Astrocyte of the cerebellum (primary cell): ENCODE measurements at regions not wholly inside any gene's neighbourhood (a gene's known extent, or its start where the extent isn't known, plus 50 kb on each side); places are given as distances from the start of the nearest gene placed in this dataset.

Experiments
- DNase-seq: peaks from one replicate; pipeline ENCODE4 v3.0.0-alpha.2; 2011; ENCODE audit warnings: low read depth
- H3K4me3 ChIP-seq: 2 replicates; pipeline ENCODE4 v1.5.1; 2011; ENCODE audit warnings: mild to moderate bottlenecking, low read depth, low read length, moderate library complexity
- in situ Hi-C: cut with HindIII; loops from 2 replicates; pipeline ENCODE4 v1.10.0; 2017; ENCODE audit warnings: low sequenced_read_pairs
- TF ChIP-seq, protein P1 (sequence below): IDR thresholded peaks from 2 replicates; pipeline ENCODE4 v1.5.1; 2012; ENCODE audit warnings: low read length, low read depth, moderate library complexity, mild to moderate bottlenecking; ENCODE audit errors: missing control alignments

DNA sequence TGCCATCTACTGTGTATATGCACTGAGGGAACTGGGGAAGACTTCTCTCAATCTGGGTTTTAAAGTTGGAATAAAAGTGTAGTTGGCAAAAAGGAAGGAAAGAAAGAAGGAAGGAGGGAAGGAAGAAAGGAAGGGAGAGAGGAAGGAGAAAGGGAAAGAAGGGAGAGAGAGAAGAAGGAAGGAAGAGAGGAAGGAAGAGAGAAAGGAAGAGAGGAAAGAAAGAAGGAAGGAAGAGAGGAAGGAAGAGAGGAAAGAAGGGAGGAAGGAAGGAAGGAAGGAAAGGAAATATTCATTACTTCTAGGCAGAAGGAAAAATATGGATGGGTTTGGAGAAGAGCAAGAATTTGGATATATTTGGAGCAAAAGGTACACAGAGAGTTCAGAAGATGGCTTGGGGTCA is 343.6 kb upstream of the AUTS2 start:
- no peak for DNase-seq
- in situ Hi-C loops: no loop called here
- TF ChIP-seq, protein P1, sequence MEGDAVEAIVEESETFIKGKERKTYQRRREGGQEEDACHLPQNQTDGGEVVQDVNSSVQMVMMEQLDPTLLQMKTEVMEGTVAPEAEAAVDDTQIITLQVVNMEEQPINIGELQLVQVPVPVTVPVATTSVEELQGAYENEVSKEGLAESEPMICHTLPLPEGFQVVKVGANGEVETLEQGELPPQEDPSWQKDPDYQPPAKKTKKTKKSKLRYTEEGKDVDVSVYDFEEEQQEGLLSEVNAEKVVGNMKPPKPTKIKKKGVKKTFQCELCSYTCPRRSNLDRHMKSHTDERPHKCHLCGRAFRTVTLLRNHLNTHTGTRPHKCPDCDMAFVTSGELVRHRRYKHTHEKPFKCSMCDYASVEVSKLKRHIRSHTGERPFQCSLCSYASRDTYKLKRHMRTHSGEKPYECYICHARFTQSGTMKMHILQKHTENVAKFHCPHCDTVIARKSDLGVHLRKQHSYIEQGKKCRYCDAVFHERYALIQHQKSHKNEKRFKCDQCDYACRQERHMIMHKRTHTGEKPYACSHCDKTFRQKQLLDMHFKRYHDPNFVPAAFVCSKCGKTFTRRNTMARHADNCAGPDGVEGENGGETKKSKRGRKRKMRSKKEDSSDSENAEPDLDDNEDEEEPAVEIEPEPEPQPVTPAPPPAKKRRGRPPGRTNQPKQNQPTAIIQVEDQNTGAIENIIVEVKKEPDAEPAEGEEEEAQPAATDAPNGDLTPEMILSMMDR: no peak

DNA sequence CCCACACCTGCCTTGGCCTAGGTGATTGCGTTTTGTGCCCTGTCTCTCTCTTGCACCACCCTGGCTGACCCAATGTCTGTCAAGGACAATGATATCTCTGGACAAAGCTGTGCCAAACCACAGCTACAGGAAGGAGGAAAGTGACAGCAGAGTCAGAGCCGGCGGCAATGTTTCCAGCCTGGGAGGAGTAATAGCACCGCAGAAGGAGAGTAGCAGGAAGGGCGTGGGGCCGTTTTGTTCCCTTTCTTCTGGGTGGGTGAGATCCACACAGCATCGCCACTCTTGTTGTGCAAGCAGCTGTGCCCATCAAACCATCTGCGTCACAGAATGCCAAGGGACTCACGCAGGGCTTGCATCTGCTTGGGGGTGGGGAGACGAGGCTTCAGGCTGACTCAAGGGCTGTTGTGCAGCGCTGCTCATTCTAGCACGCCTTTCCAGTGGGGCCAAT is 341.6 kb upstream of the AUTS2 start:
- in situ Hi-C loops: no loop called here
- DNase-seq: no peak
- TF ChIP-seq, protein P1: no peak
- no peak overlapping the region for H3K4me3 ChIP-seq

More for the DNA sequence above, 343.6 kb upstream of the AUTS2 start:
- no peak overlapping the region for H3K4me3 ChIP-seq

DNA sequence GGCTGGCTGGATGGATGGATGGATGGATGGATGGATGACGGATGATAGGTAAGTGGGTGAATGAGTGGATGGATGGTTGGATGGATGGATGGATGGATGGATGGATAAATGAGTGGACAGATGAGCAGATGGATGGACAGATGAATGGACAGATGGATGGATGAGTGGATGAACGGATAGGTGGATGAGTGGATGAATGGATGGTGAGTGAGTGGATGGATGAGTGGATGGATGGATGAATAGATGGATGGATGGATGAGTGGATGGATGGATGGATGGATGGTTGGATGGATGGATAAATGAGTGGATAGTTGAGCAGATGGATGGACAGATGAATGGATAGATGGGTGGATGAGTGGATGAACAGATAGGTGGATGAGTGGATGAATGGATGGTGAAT is 340.7 kb upstream of the AUTS2 start:
- TF ChIP-seq, protein P1: no peak
- in situ Hi-C loops: no loop called here
- no peak overlapping the region for H3K4me3 ChIP-seq
- no peak for DNase-seq

DNA sequence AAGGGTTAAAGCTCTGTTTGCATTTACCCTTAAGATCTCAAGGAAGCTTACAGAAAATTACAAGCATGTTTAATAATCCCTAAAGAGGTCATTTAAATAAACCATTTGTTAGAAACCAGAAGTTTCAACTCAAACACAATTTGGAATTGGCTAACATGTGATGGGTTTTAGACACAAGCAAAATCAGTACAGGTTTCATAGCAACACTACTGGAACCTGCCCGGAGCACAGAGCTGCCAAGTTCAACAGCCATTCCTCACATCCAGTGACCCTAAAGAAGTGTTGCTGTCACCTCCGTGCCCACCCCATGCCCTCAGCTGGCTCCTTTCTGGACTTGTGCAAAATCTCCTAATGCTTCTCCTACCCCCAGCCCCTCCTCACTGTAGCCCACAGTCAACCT is 338.8 kb upstream of the AUTS2 start:
- in situ Hi-C loops: no loop called here
- H3K4me3 ChIP-seq: no peak overlapping the region
- DNase-seq: no peak
- TF ChIP-seq, protein P1: no peak

DNA sequence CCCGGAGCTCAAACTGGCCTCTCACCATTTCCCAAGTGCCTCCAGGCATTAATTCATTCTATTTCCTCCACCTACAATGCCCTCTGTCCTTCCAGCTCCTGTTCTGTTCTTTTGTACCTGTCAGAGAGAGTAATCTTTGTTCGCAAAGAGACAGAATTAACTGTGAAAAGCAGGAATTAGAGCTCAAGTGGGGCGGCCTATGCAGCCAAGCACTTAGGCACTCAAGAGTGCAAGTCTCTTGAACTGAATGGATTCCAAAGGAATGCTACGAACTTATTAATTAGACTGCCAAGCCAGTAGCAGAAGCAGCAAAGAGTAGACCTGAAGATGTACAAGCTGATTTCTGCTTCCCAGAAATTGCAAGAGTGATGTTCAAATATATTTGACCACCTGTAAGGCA is 338.3 kb upstream of the AUTS2 start:
- no peak overlapping the region for H3K4me3 ChIP-seq
- DNase-seq: no peak
- TF ChIP-seq, protein P1: no peak
- in situ Hi-C loops: no loop called here

DNA sequence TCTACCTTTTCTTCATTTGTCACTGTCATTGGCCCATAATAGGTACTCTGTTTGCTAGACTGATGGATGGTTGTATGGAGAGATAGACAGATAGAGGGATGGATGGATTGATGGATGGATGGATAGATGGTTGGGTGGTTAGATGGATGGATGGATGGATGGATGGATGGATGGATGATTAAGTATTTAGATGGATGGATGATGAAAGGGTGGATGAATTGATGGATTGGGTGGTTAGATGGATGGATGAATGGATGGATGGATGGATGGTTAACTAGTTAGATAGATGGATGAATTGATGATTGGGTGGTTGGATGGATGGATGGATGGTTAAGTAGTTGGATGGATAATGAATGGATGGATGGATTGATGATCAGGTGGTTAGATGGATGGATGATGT is 334.7 kb upstream of the AUTS2 start:
- no peak for DNase-seq
- no peak overlapping the region for H3K4me3 ChIP-seq
- in situ Hi-C loops: no loop called here
- TF ChIP-seq, protein P1: no peak

DNA sequence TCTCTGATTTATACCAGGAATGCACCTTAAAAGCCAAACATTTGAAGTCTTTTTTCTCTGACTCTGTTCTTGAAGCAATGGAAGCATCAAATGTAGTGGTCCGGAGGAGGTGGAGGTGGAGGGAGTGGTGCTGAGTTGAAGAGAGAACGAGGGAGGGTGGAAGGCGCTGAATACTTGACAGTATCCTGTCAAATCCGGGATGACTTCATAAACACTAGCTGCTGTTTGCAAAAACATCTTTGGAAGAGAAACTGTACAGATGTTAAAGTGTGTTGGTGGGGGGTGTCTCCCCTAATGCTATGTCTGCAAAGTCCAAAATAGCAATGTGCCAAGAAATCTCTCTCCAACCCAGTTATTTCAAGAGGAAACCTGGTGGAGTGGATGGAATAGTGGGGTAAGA is 328.5 kb upstream of the AUTS2 start:
- no peak overlapping the region for H3K4me3 ChIP-seq
- DNase-seq: no peak
- TF ChIP-seq, protein P1: no peak
- in situ Hi-C loops: no loop called here
